Keratinocyte (primary cell): ENCODE measurements at regions not wholly inside any gene's neighbourhood (a gene's known extent, or its start where the extent isn't known, plus 50 kb on each side); places are given as distances from the start of the nearest gene placed in this dataset.

ENCODE experiments used
- DNase-seq: peaks from one replicate; pipeline ENCODE4 v3.0.0-alpha.2; 2011; ENCODE audit warnings: low read depth, missing footprints, low spot score
- FAIRE-seq: peaks from 2 replicates; lab custom pipeline; 2011; peaks lifted over from hg19 to GRCh38; lab: Jason Lieb, UNC
- H2AFZ ChIP-seq: 2 replicates; pipeline ENCODE4 v1.6.0; 2012; ENCODE audit warnings: low read length, control low read depth, inconsistent platforms; ENCODE audit not compliant: control insufficient read depth
- H3K27ac ChIP-seq: 2 replicates; pipeline ENCODE4 v1.5.1; 2011; ENCODE audit warnings: low read length; ENCODE audit not compliant: control insufficient read depth, insufficient read depth
- H3K27me3 ChIP-seq: 3 replicates; pipeline ENCODE4 v1.6.0; 2011; ENCODE audit warnings: low read length; ENCODE audit not compliant: control insufficient read depth, insufficient read depth; ENCODE audit errors: extremely low read depth
- H3K36me3 ChIP-seq, 2 experiments: 2 replicates in 1 of 2; 3 replicates in 1 of 2; pipeline ENCODE4 v1.5.1; 2011; ENCODE audit warnings: low read length in 2 of 2, mild to moderate bottlenecking in 1 of 2; ENCODE audit not compliant: control insufficient read depth in 2 of 2, insufficient read depth in 2 of 2; ENCODE audit errors: extremely low read depth in 1 of 2
- H3K4me1 ChIP-seq: 3 replicates; pipeline ENCODE4 v1.5.1; 2011; ENCODE audit warnings: low read length; ENCODE audit not compliant: control insufficient read depth, insufficient read depth; ENCODE audit errors: extremely low read depth
- H3K4me2 ChIP-seq: 3 replicates; pipeline ENCODE4 v1.6.0; 2011; ENCODE audit warnings: low read depth, low read length; ENCODE audit not compliant: control insufficient read depth, insufficient read depth; ENCODE audit errors: extremely low read depth
- H3K4me3 ChIP-seq, 3 experiments: fragments of 200-600 bp in 1 of 3; sonication (generic) in 1 of 3; 2 replicates in 2 of 3; 3 replicates in 1 of 3; pipeline ENCODE4 v1.5.1; 2011 to 2016; ENCODE audit warnings: low read length in 3 of 3, mild to moderate bottlenecking in 3 of 3, control low read depth in 2 of 3, inconsistent platforms in 1 of 3, low read depth in 1 of 3, mixed read lengths in 1 of 3, mixed run types in 1 of 3, moderate library complexity in 1 of 3; ENCODE audit not compliant: control insufficient read depth in 2 of 3, insufficient read depth in 2 of 3; ENCODE audit errors: extremely low read depth in 1 of 3
- H3K79me2 ChIP-seq: 2 replicates; pipeline ENCODE4 v1.6.0; 2012; ENCODE audit warnings: low read length; ENCODE audit not compliant: control insufficient read depth, insufficient read depth
- H3K9ac ChIP-seq: 3 replicates; pipeline ENCODE4 v1.6.0; 2011; ENCODE audit warnings: low read length; ENCODE audit not compliant: control insufficient read depth, insufficient read depth; ENCODE audit errors: extremely low read depth
- H3K9me1 ChIP-seq: 3 replicates; pipeline ENCODE4 v1.6.0; 2011; ENCODE audit warnings: low read length; ENCODE audit not compliant: control insufficient read depth, insufficient read depth; ENCODE audit errors: extremely low read depth
- H3K9me3 ChIP-seq: 2 replicates; pipeline ENCODE4 v1.5.1; 2012; ENCODE audit warnings: low read depth, low read length; ENCODE audit not compliant: control insufficient read depth
- H4K20me1 ChIP-seq: 3 replicates; pipeline ENCODE4 v1.6.0; 2011; ENCODE audit warnings: low read length; ENCODE audit not compliant: control insufficient read depth, insufficient read depth; ENCODE audit errors: extremely low read depth
- CTCF ChIP-seq, 3 experiments: IDR thresholded peaks in 1 of 3; conservative IDR thresholded peaks in 1 of 3; optimal IDR thresholded peaks in 1 of 3; 2 replicates in 2 of 3; 3 replicates in 1 of 3; pipeline versions ENCODE3 to v1.5.1; 2011; ENCODE audit warnings: low read length in 3 of 3, mild to moderate bottlenecking in 3 of 3, moderate library complexity in 2 of 3, control low read depth in 1 of 3, inconsistent platforms in 1 of 3; ENCODE audit not compliant: insufficient read depth in 2 of 3; ENCODE audit errors: extremely low read depth in 1 of 3
- EZH2 ChIP-seq: IDR thresholded peaks from one replicate; pipeline ENCODE4 v1.6.1; 2012; ENCODE audit warnings: inconsistent platforms, mild to moderate bottlenecking, low read length, moderate library complexity
- dilution Hi-C: fragments of 300-500 bp; cut with MboI; formaldehyde crosslinking; loops from one replicate; pipeline ENCODE4 v1.7.0; 2020; ENCODE audit warnings: low sequenced_read_pairs; ENCODE audit not compliant: extremely low pct_ligation_motif_present

- TF ChIP-seq CTCF (optimal IDR thresholded peaks at IDR 0.05 in 1 of 3, IDR thresholded peaks at IDR 0.05 in 1 of 3, conservative IDR thresholded peaks at IDR 0.05 in 1 of 3; ENCODE audit: extremely low read depth in 1 of 3, insufficient read depth in 2 of 3, low read length in 3 of 3): no peak
- no peak for TF ChIP-seq EZH2
- Histone ChIP-seq H3K27ac (no peak overlapping the region), H3K9me3 (no peaks in the 10 kb centered on the region), H3K79me2 (no peaks in the 10 kb centered on the region), H3K4me3 (no peak overlapping the region), H3K9ac (no peak overlapping the region), H4K20me1 (no peaks in the 10 kb centered on the region), H3K9me1 (no peaks in the 10 kb centered on the region), H3K4me1 (peaks cover 5% of the 10 kb centered on the region), H3K36me3 (no peaks in the 10 kb centered on the region), H3K4me2 (no peak overlapping the region), H2AFZ (no peak overlapping the region), H3K27me3 (peaks cover 4% of the 10 kb centered on the region)
- dilution Hi-C loops: no loop called here
- DNase-seq (no peak), FAIRE-seq (no peak)
Measured at GRCh38 chr11:15769203-15769602, 587.1 kb downstream of the SOX6 start.

GRCh38 chr11:15770798-15771414 lies 585.4 kb downstream of the SOX6 start:
- no peaks in the 10 kb centered on the region for H3K9me1 ChIP-seq
- H3K9me3 ChIP-seq: no peaks in the 10 kb centered on the region
- H3K4me1 ChIP-seq: peaks cover 5% of the 10 kb centered on the region
- no peak overlapping the region for H3K4me3 ChIP-seq
- no peaks in the 10 kb centered on the region for H3K79me2 ChIP-seq
- peaks cover 6% of the 10 kb centered on the region for H3K27me3 ChIP-seq
- TF ChIP-seq EZH2 (no peak), CTCF (optimal IDR thresholded peaks at IDR 0.05 in 1 of 3, IDR thresholded peaks at IDR 0.05 in 1 of 3, conservative IDR thresholded peaks at IDR 0.05 in 1 of 3; ENCODE audit: extremely low read depth in 1 of 3, insufficient read depth in 2 of 3, low read length in 3 of 3) (peak; percentile 58 to 75 (median 69))
- FAIRE-seq (peak; percentile 26), DNase-seq (no peak)
- H3K36me3 ChIP-seq: no peaks in the 10 kb centered on the region
- no peak overlapping the region for H3K4me2 ChIP-seq
- H4K20me1 ChIP-seq: no peaks in the 10 kb centered on the region
- H3K27ac ChIP-seq: no peak overlapping the region
- no peak overlapping the region for H2AFZ ChIP-seq
- dilution Hi-C loops: no loop called here
- H3K9ac ChIP-seq: no peak overlapping the region
